ENCODE measurements at regions not wholly inside any gene's neighbourhood (a gene's known extent, or its start where the extent isn't known, plus 50 kb on each side); places are given as distances from the start of the nearest gene placed in this dataset.

- TF ChIP-seq GTF2F1 (IDR thresholded peaks at IDR 0.05; ENCODE audit: borderline replicate concordance, low read depth, low read length) (no peak), POLR2AphosphoS5 (IDR thresholded peaks at IDR 0.05; ENCODE audit: low read depth, low read length) (no peak), PHF8 (conservative IDR thresholded peaks at IDR 0.05; ENCODE audit: low read depth, low read length) (no peak)
Observed at GRCh38 chr12:67784831-67785230, 136.3 kb downstream of the DYRK2 start (continued).

Measured in H1 (cell line).